ENCODE measurements at regions not wholly inside any gene's neighbourhood (a gene's known extent, or its start where the extent isn't known, plus 50 kb on each side); places are given as distances from the start of the nearest gene placed in this dataset.

DNA sequence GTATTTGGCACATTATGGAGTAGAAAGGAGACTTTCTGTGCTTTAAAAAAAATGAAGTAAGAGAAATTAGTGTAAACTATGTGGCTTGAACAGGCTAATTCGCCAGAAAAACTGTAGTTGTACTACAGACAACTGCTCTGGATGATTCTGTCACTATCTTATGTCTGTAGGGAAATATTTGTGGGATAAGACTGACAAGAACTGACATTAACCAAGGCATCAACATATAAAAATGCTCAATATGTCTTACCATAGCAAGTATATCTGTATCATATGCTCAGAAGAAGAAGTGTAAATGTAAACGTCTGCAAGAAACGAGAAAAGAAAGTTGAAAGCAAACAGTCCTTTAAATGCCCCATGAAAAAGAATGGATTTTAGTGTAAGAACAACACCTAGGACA, 1545.0 kb downstream of the CDH8 start:
- Histone ChIP-seq H3K4me3 (replicated peaks in 1 of 3; ENCODE audit: insufficient read depth in 1 of 3, low read depth in 2 of 3, low read length in 3 of 3) (no peak overlapping the region), H3K79me2 (ENCODE audit: insufficient read depth, low read length) (no peaks in the 10 kb centered on the region), H3K9ac (ENCODE audit: insufficient read depth, low read depth, low read length) (no peak overlapping the region), H3K36me3 (replicated peaks in 1 of 2; ENCODE audit: control insufficient read depth in 1 of 2, insufficient read depth in 2 of 2, low read length in 2 of 2) (no peaks in the 10 kb centered on the region), H3K9me3 (ENCODE audit: low read length) (peaks cover 61% of the 10 kb centered on the region), H2AFZ (ENCODE audit: low read length) (no peak overlapping the region), H3K27me3 (ENCODE audit: control insufficient read depth in 1 of 2, insufficient read depth in 2 of 2, low read length in 2 of 2) (no peaks in the 10 kb centered on the region), H3K27ac (ENCODE audit: extremely low read length, insufficient read depth, low read length) (no peak overlapping the region), H4K20me1 (ENCODE audit: insufficient read depth, low read length) (no peaks in the 10 kb centered on the region), H3K4me1 (ENCODE audit: insufficient read depth, low read length) (no peaks in the 10 kb centered on the region), H3K4me2 (ENCODE audit: low read depth, low read length) (no peak overlapping the region)
- FAIRE-seq = no peak
- intact Hi-C loops (cut with micrococcal nuclease; ENCODE audit: unreplicated experiment) = no loop called here
- TF ChIP-seq RELA (CRISPR knock-in tag; IDR thresholded peaks at IDR 0.05) = no peak
- TF ChIP-seq U2AF1 (optimal IDR thresholded peaks at IDR 0.05; ENCODE audit: low read depth, low read length) = no peak
- no peak for TF ChIP-seq MXD4 (CRISPR knock-in tag; IDR thresholded peaks at IDR 0.05)
- no peak for TF ChIP-seq FOXC1 (CRISPR knock-in tag; IDR thresholded peaks at IDR 0.05; ENCODE audit: borderline replicate concordance)
- TF ChIP-seq ZEB1 (IDR thresholded peaks at IDR 0.05; ENCODE audit: insufficient replicate concordance, low read depth) = no peak
- TF ChIP-seq PPARG (CRISPR knock-in tag; conservative IDR thresholded peaks at IDR 0.05) = no peak
- TF ChIP-seq SNAI1 (CRISPR knock-in tag; IDR thresholded peaks at IDR 0.05; ENCODE audit: borderline replicate concordance) = no peak
- TF ChIP-seq, protein P1, sequence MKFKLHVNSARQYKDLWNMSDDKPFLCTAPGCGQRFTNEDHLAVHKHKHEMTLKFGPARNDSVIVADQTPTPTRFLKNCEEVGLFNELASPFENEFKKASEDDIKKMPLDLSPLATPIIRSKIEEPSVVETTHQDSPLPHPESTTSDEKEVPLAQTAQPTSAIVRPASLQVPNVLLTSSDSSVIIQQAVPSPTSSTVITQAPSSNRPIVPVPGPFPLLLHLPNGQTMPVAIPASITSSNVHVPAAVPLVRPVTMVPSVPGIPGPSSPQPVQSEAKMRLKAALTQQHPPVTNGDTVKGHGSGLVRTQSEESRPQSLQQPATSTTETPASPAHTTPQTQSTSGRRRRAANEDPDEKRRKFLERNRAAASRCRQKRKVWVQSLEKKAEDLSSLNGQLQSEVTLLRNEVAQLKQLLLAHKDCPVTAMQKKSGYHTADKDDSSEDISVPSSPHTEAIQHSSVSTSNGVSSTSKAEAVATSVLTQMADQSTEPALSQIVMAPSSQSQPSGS (CRISPR knock-in tag; IDR thresholded peaks at IDR 0.05) = no peak
- TF ChIP-seq STAG1 (CRISPR knock-in tag; IDR thresholded peaks at IDR 0.05) = no peak
- no peak for TF ChIP-seq ZSCAN25 (CRISPR knock-in tag; IDR thresholded peaks at IDR 0.05)
- TF ChIP-seq ZFP41 (CRISPR knock-in tag; IDR thresholded peaks at IDR 0.05; ENCODE audit: borderline replicate concordance) = no peak
- no peak for TF ChIP-seq NKX3-1 (CRISPR knock-in tag; IDR thresholded peaks at IDR 0.05)
- no peak for TF ChIP-seq RORA (CRISPR knock-in tag; IDR thresholded peaks at IDR 0.05)
- no peak for TF ChIP-seq ZFP36 (IDR thresholded peaks at IDR 0.05; ENCODE audit: borderline replicate concordance, low read depth, low read length, partially characterized antibody)
- no peak for TF ChIP-seq ZNF205 (CRISPR knock-in tag; IDR thresholded peaks at IDR 0.05)
- TF ChIP-seq ZNF788 (CRISPR knock-in tag; IDR thresholded peaks at IDR 0.05; ENCODE audit: borderline replicate concordance) = no peak
- TF ChIP-seq, protein P2, sequence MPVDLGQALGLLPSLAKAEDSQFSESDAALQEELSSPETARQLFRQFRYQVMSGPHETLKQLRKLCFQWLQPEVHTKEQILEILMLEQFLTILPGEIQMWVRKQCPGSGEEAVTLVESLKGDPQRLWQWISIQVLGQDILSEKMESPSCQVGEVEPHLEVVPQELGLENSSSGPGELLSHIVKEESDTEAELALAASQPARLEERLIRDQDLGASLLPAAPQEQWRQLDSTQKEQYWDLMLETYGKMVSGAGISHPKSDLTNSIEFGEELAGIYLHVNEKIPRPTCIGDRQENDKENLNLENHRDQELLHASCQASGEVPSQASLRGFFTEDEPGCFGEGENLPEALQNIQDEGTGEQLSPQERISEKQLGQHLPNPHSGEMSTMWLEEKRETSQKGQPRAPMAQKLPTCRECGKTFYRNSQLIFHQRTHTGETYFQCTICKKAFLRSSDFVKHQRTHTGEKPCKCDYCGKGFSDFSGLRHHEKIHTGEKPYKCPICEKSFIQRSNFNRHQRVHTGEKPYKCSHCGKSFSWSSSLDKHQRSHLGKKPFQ (CRISPR knock-in tag; IDR thresholded peaks at IDR 0.05; ENCODE audit: insufficient replicate concordance) = no peak
- 2% methylated on average over 3 of the region's 3 CpGs for WGBS (ENCODE audit: low lambda C conversion rate)
- ChIA-PET CTCF (ENCODE audit: low intra/inter-chr PET ratio, low total read pairs) (no interaction called here), POLR2A (no interaction called here)
- DNase-seq (ENCODE audit: low spot score) = no peak
- no TSS peak for BruUV-seq (replicated peaks)
- in situ Hi-C loops (cut with HindIII; ENCODE audit: extremely low pct_ligation_motif_present, low pct_unique_long_range_greater_than_20kb) = no loop called here
- no peak for ATAC-seq

Data from HepG2 (cell line).